ENCODE measurements at regions not wholly inside any gene's neighbourhood (a gene's known extent, or its start where the extent isn't known, plus 50 kb on each side); places are given as distances from the start of the nearest gene placed in this dataset.

DNA sequence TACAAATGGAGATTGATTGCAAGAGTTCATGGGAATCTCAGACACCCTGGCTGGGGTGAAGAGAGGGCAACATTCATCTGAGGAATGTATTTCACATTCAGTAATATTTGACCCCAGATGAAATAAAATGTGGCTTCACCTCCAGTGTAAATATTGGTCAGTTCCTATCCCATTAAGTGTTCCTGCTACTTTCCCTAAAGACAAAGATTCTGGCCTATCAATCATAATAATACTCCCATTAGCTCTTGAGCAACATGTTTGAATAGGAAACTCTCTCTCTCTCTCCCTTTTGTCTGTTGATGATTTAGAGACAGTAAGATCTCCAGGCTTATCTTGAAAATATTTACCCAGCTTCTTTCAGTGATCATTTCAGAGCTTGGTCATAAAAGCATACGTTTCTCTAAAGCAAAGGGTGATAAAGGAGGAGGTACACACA lies 70.1 kb downstream of the KCNJ2 start:
- CTCF ChIA-PET, result interaction anchor here (0.6 to 1.0 kb wide), 2 partner anchors 12 to 113 kb away, joined by 3 to 4 read pairs; no protein-coding TSS in a partner anchor
- Histone ChIP-seq H3K4ac (ENCODE audit: low read depth, low read length) (no peak overlapping the region), H3K4me1 (ENCODE audit: control insufficient read depth, insufficient read depth, low read length) (no peaks in the 10 kb centered on the region), H3K23ac (ENCODE audit: low read depth, low read length) (no peak overlapping the region), H2BK15ac (ENCODE audit: low read depth, low read length) (no peak overlapping the region), H3K36me3 (ENCODE audit: control insufficient read depth, insufficient read depth, low read length) (no peaks in the 10 kb centered on the region), H3K79me1 (ENCODE audit: low read depth in 1 of 2, low read length in 2 of 2) (no peaks in the 10 kb centered on the region), H2AK5ac (ENCODE audit: low read depth, low read length) (no peak overlapping the region), H3K18ac (ENCODE audit: low read depth, low read length) (no peak overlapping the region), H2BK20ac (ENCODE audit: low read depth, low read length) (no peak overlapping the region), H3K14ac (replicated peaks; ENCODE audit: low read depth, low read length) (no peak overlapping the region), H4K91ac (ENCODE audit: insufficient read depth, low read depth, low read length) (no peak overlapping the region), H3K27ac (ENCODE audit: insufficient read depth, low read length) (no peak overlapping the region), H4K5ac (ENCODE audit: low read depth, low read length) (no peak overlapping the region), H3K4me2 (ENCODE audit: low read depth, low read length) (no peak overlapping the region), H2BK5ac (ENCODE audit: low read depth, low read length, poor library complexity, severe bottlenecking) (no peak overlapping the region), H4K8ac (ENCODE audit: low read depth in 2 of 2, low read length in 2 of 2) (no peak overlapping the region), H2AK9ac (replicated peaks; ENCODE audit: low read depth, low read length, poor library complexity) (no peak overlapping the region), H2BK120ac (ENCODE audit: low read depth, low read length) (no peak overlapping the region), H3K9ac (ENCODE audit: low read depth, low read length) (no peak overlapping the region), H3K56ac (ENCODE audit: extremely low read depth, insufficient read depth, low read length) (no peak overlapping the region), H3K9me1 (ENCODE audit: insufficient read depth, low read length) (no peaks in the 10 kb centered on the region; the same call in 1 of the 2 replicates), H4K20me1 (ENCODE audit: insufficient read depth, low read length) (no peaks in the 10 kb centered on the region), H3K4me3 (ENCODE audit: insufficient read depth, low read depth, low read length) (no peak overlapping the region), H3K9me3 (ENCODE audit: control insufficient read depth, insufficient read depth, low read length) (no peaks in the 10 kb centered on the region), H2AFZ (replicated peaks; ENCODE audit: low read length, poor library complexity) (no peak overlapping the region), H3K27me3 (ENCODE audit: control insufficient read depth, insufficient read depth, low read length) (no peaks in the 10 kb centered on the region)
- DNase-seq, result no peak
- no peak for ATAC-seq (ENCODE audit: low read depth)
- dilution Hi-C loops (cut with HindIII; ENCODE audit: low sequenced_read_pairs, unreplicated experiment), result no loop called here
- intact Hi-C loops (cut with micrococcal nuclease), result no loop called here
- in situ Hi-C loops (cut with MboI; ENCODE audit: low sequenced_read_pairs), result no loop called here
- POLR2A ChIA-PET (ENCODE audit: unreplicated experiment), result no interaction called here
- no TSS peak for BruUV-seq (replicated peaks)
- TF ChIP-seq CEBPB (IDR thresholded peaks at IDR 0.05; ENCODE audit: low read depth, low read length) (no peak), SMC3 (IDR thresholded peaks at IDR 0.05; ENCODE audit: low read depth, low read length) (no peak), CHD1 (IDR thresholded peaks at IDR 0.05; ENCODE audit: low read depth, low read length) (no peak), RAD21 (IDR thresholded peaks at IDR 0.05; ENCODE audit: low read length) (no peak), RCOR1 (IDR thresholded peaks at IDR 0.05; ENCODE audit: insufficient replicate concordance, low read length) (no peak), MAZ (IDR thresholded peaks at IDR 0.05; ENCODE audit: borderline replicate concordance, low read depth, low read length) (no peak), POLR2A (IDR thresholded peaks at IDR 0.05; ENCODE audit: low read depth, low read length) (no peak), MAFK (IDR thresholded peaks at IDR 0.05; ENCODE audit: low read depth, low read length) (no peak), RFX5 (IDR thresholded peaks at IDR 0.05; ENCODE audit: low read depth, low read length) (no peak), MXI1 (IDR thresholded peaks at IDR 0.05; ENCODE audit: borderline replicate concordance, low read depth, low read length) (no peak), BHLHE40 (IDR thresholded peaks at IDR 0.05; ENCODE audit: low read depth, low read length) (no peak), FOS (IDR thresholded peaks at IDR 0.05; ENCODE audit: low read depth, low read length) (no peak), NFE2L2 (IDR thresholded peaks at IDR 0.05; ENCODE audit: low read depth, low read length) (no peak)
- TF ChIP-seq, protein P1, sequence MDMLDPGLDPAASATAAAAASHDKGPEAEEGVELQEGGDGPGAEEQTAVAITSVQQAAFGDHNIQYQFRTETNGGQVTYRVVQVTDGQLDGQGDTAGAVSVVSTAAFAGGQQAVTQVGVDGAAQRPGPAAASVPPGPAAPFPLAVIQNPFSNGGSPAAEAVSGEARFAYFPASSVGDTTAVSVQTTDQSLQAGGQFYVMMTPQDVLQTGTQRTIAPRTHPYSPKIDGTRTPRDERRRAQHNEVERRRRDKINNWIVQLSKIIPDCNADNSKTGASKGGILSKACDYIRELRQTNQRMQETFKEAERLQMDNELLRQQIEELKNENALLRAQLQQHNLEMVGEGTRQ (IDR thresholded peaks at IDR 0.05; ENCODE audit: low read depth, low read length), result no peak
- TF ChIP-seq, protein P2, sequence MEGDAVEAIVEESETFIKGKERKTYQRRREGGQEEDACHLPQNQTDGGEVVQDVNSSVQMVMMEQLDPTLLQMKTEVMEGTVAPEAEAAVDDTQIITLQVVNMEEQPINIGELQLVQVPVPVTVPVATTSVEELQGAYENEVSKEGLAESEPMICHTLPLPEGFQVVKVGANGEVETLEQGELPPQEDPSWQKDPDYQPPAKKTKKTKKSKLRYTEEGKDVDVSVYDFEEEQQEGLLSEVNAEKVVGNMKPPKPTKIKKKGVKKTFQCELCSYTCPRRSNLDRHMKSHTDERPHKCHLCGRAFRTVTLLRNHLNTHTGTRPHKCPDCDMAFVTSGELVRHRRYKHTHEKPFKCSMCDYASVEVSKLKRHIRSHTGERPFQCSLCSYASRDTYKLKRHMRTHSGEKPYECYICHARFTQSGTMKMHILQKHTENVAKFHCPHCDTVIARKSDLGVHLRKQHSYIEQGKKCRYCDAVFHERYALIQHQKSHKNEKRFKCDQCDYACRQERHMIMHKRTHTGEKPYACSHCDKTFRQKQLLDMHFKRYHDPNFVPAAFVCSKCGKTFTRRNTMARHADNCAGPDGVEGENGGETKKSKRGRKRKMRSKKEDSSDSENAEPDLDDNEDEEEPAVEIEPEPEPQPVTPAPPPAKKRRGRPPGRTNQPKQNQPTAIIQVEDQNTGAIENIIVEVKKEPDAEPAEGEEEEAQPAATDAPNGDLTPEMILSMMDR (conservative IDR thresholded peaks at IDR 0.05; ENCODE audit: low read depth, low read length), result no peak
- TF ChIP-seq, protein P3, sequence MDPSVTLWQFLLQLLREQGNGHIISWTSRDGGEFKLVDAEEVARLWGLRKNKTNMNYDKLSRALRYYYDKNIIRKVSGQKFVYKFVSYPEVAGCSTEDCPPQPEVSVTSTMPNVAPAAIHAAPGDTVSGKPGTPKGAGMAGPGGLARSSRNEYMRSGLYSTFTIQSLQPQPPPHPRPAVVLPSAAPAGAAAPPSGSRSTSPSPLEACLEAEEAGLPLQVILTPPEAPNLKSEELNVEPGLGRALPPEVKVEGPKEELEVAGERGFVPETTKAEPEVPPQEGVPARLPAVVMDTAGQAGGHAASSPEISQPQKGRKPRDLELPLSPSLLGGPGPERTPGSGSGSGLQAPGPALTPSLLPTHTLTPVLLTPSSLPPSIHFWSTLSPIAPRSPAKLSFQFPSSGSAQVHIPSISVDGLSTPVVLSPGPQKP (IDR thresholded peaks at IDR 0.05; ENCODE audit: borderline replicate concordance, low read depth, low read length), result no peak
- WGBS, 2 experiments (ENCODE audit: extremely low coverage in 2 of 2, insufficient read length in 1 of 2), result no CpG with 5 or more reads among the region's 1 CpG

All from IMR-90 (cell line).